Prostate gland (tissue), 2 donors: ENCODE measurements at regions not wholly inside any gene's neighbourhood (a gene's known extent, or its start where the extent isn't known, plus 50 kb on each side); places are given as distances from the start of the nearest gene placed in this dataset.

Experiments
- CTCF ChIP-seq, 4 experiments: fragments of 200-600 bp in 2 of 4; fragments of 450-650 bp in 2 of 4; sonication (generic) in 2 of 4; IDR thresholded peaks; 1 replicate in 3 of 4; 2 replicates in 1 of 4; pipeline ENCODE4 v1.5.1; 2016 to 2019; ENCODE audit warnings: antibody characterized with exemption in 4 of 4, mild to moderate bottlenecking in 2 of 4, moderate library complexity in 2 of 4
- POLR2A ChIP-seq: fragments of 450-650 bp; IDR thresholded peaks from one replicate; pipeline ENCODE4 v1.6.1; 2016; ENCODE audit warnings: antibody characterized with exemption, mild to moderate bottlenecking
- POLR2AphosphoS5 ChIP-seq: sonication (generic); formaldehyde crosslinking; IDR thresholded peaks from one replicate; pipeline ENCODE4 v1.6.1; 2017; ENCODE audit warnings: antibody characterized with exemption

GRCh38 chr5:99320436-99320835 lies 391.6 kb upstream of the CHD1 start:
- no peak for TF ChIP-seq CTCF (IDR thresholded peaks at IDR 0.05)
- TF ChIP-seq POLR2A = no peak
- TF ChIP-seq POLR2AphosphoS5 = no peak
